IMR-90 (cell line): ENCODE measurements at regions not wholly inside any gene's neighbourhood (a gene's known extent, or its start where the extent isn't known, plus 50 kb on each side); places are given as distances from the start of the nearest gene placed in this dataset.

ENCODE experiments used
- ATAC-seq: fragments of 200-7000 bp; cut with Tn5 transposase; 2 replicates; pipeline ENCODE4 v1.9.1; 2020; ENCODE audit warnings: low read depth, mild to moderate bottlenecking, moderate library complexity
- BruUV-seq: library from RNA; stranded (reverse); fragments of 400-500 nt; replicated peaks from 2 replicates; lab custom pipeline; 2021; lab: Mats Ljungman, UMichigan
- CTCF ChIA-PET: fragments of 300-600 bp; formaldehyde crosslinking; extraction: SDS; loops from one replicate; lab custom pipeline; 2021; ENCODE audit warnings: antibody characterized with exemption; lab: Yijun Ruan, JAX
- POLR2A ChIA-PET: fragments of 300-600 bp; sonication (Branson Sonifier 250); formaldehyde crosslinking; loops from one replicate; lab custom pipeline; 2022; ENCODE audit warnings: antibody characterized with exemption; ENCODE audit not compliant: unreplicated experiment; lab: Charles Lee
- DNase-seq: peaks from one replicate; pipeline ENCODE4 v3.0.0; 2013
- H2AFZ ChIP-seq: replicated peaks from 2 replicates; pipeline ENCODE3; 2013; ENCODE audit warnings: low read length, mild to moderate bottlenecking; ENCODE audit not compliant: poor library complexity
- H2AK5ac ChIP-seq: 2 replicates; pipeline ENCODE4 v1.6.1; 2013; ENCODE audit warnings: low read depth, low read length, inconsistent platforms
- H2AK9ac ChIP-seq: replicated peaks from 2 replicates; pipeline ENCODE3; 2013; ENCODE audit warnings: mild to moderate bottlenecking, low read depth, low read length, moderate library complexity; ENCODE audit not compliant: poor library complexity
- H2BK120ac ChIP-seq: 2 replicates; pipeline ENCODE4 v1.6.1; 2013; ENCODE audit warnings: low read depth, low read length, inconsistent platforms
- H2BK15ac ChIP-seq: 3 replicates; pipeline ENCODE4 v1.6.1; 2013; ENCODE audit warnings: low read depth, low read length, inconsistent platforms
- H2BK20ac ChIP-seq: 2 replicates; pipeline ENCODE4 v1.6.1; 2013; ENCODE audit warnings: low read depth, mild to moderate bottlenecking, inconsistent platforms, low read length, moderate library complexity
- H2BK5ac ChIP-seq: 2 replicates; pipeline ENCODE4 v1.6.1; 2013; ENCODE audit warnings: mild to moderate bottlenecking, low read depth, low read length, inconsistent platforms; ENCODE audit not compliant: poor library complexity, severe bottlenecking
- H3K14ac ChIP-seq: replicated peaks from 2 replicates; pipeline ENCODE4 v1.6.1; 2013; ENCODE audit warnings: low read depth, low read length, inconsistent platforms
- H3K18ac ChIP-seq: 2 replicates; pipeline ENCODE4 v1.6.1; 2013; ENCODE audit warnings: low read depth, low read length, control low read depth
- H3K23ac ChIP-seq: 2 replicates; pipeline ENCODE4 v1.6.1; 2013; ENCODE audit warnings: low read depth, low read length, inconsistent platforms
- H3K27ac ChIP-seq: 2 replicates; pipeline ENCODE4 v1.5.1; 2013; ENCODE audit warnings: mild to moderate bottlenecking, control low read depth, low read length; ENCODE audit not compliant: insufficient read depth
- H3K27me3 ChIP-seq: 2 replicates; pipeline ENCODE4 v1.6.1; 2013; ENCODE audit warnings: low read length; ENCODE audit not compliant: control insufficient read depth, insufficient read depth
- H3K36me3 ChIP-seq: 2 replicates; pipeline ENCODE4 v1.6.1; 2013; ENCODE audit warnings: low read length, mixed read lengths; ENCODE audit not compliant: control insufficient read depth, insufficient read depth
- H3K4ac ChIP-seq: 2 replicates; pipeline ENCODE4 v1.6.1; 2013; ENCODE audit warnings: low read depth, low read length, inconsistent platforms
- H3K4me1 ChIP-seq: 2 replicates; pipeline ENCODE4 v1.6.1; 2013; ENCODE audit warnings: low read length, mixed read lengths; ENCODE audit not compliant: control insufficient read depth, insufficient read depth
- H3K4me2 ChIP-seq: 2 replicates; pipeline ENCODE4 v1.6.1; 2013; ENCODE audit warnings: low read depth, mild to moderate bottlenecking, control low read depth, low read length, moderate library complexity
- H3K4me3 ChIP-seq: 2 replicates; pipeline ENCODE4 v1.5.1; 2013; ENCODE audit warnings: low read depth, mild to moderate bottlenecking, control low read depth, low read length, moderate library complexity; ENCODE audit not compliant: insufficient read depth
- H3K56ac ChIP-seq: 2 replicates; pipeline ENCODE4 v1.6.1; 2013; ENCODE audit warnings: low read length, inconsistent platforms; ENCODE audit not compliant: insufficient read depth; ENCODE audit errors: extremely low read depth
- H3K79me1 ChIP-seq, 2 experiments: 2 replicates each; pipeline ENCODE4 v1.6.1; 2013; ENCODE audit warnings: low read length in 2 of 2, inconsistent platforms in 1 of 2, low read depth in 1 of 2
- H3K9ac ChIP-seq: 2 replicates; pipeline ENCODE4 v1.6.1; 2013; ENCODE audit warnings: low read depth, low read length, control low read depth
- H3K9me1 ChIP-seq: 2 replicates; pipeline ENCODE4 v1.6.1; 2013; ENCODE audit warnings: low read length, inconsistent platforms; ENCODE audit not compliant: insufficient read depth
- H3K9me3 ChIP-seq: 2 replicates; pipeline ENCODE4 v1.6.1; 2013; ENCODE audit warnings: low read length; ENCODE audit not compliant: control insufficient read depth, insufficient read depth
- H4K20me1 ChIP-seq: 2 replicates; pipeline ENCODE4 v1.6.1; 2013; ENCODE audit warnings: low read length, inconsistent platforms; ENCODE audit not compliant: insufficient read depth
- H4K5ac ChIP-seq: 2 replicates; pipeline ENCODE4 v1.6.1; 2013; ENCODE audit warnings: mild to moderate bottlenecking, low read depth, low read length, control low read depth
- H4K8ac ChIP-seq, 2 experiments: 2 replicates each; pipeline ENCODE4 v1.6.1; 2013; ENCODE audit warnings: low read depth in 2 of 2, low read length in 2 of 2, control low read depth in 1 of 2, inconsistent platforms in 1 of 2
- H4K91ac ChIP-seq: 2 replicates; pipeline ENCODE4 v1.6.1; 2013; ENCODE audit warnings: low read depth, low read length, inconsistent platforms; ENCODE audit not compliant: insufficient read depth
- BHLHE40 ChIP-seq: fragments of 150-350 bp; IDR thresholded peaks from 2 replicates; pipeline ENCODE4 v1.6.1; 2016; ENCODE audit warnings: mild to moderate bottlenecking, low read depth, low read length
- ELK1 ChIP-seq: fragments of 150-350 bp; IDR thresholded peaks from 2 replicates; pipeline ENCODE4 v1.6.1; 2016; ENCODE audit warnings: low read depth, mild to moderate bottlenecking, low read length, moderate library complexity, borderline replicate concordance
- MAFK ChIP-seq: IDR thresholded peaks from 2 replicates; pipeline ENCODE4 v1.6.1; 2012; ENCODE audit warnings: low read depth, low read length, improper control_type of control experiment
- RAD21 ChIP-seq: IDR thresholded peaks from 2 replicates; pipeline ENCODE4 v1.6.1; 2012; ENCODE audit warnings: low read length, improper control_type of control experiment
- WGBS, 2 experiments: methylation state at CpG; one replicate each; pipeline versions ENCODE4 v1.1.5 to v1.1.7; 2013; ENCODE audit warnings: missing lambda C conversion rate in 2 of 2; ENCODE audit not compliant: insufficient read length in 1 of 2; ENCODE audit errors: extremely low coverage in 2 of 2; 5-methylcytosine and 5-hydroxymethylcytosine counted together
- dilution Hi-C: fragments of 300-500 bp; cut with HindIII; formaldehyde crosslinking; loops from one replicate; pipeline ENCODE4 v1.14.3; 2018; ENCODE audit warnings: low sequenced_read_pairs; ENCODE audit not compliant: unreplicated experiment
- in situ Hi-C: fragments of 300-500 bp; cut with MboI; formaldehyde crosslinking; loops from 3 replicates; pipeline ENCODE4 v1.14.3; 2019; ENCODE audit warnings: low sequenced_read_pairs, inconsistent platforms, mixed read lengths
- intact Hi-C: fragments of 100-400 bp; cut with micrococcal nuclease; formaldehyde crosslinking; loops from 2 replicates; pipeline ENCODE4 v1.10.0; 2022

GRCh38 chr1:34452451-34452850, 275.7 kb downstream of the C1orf94 start:
- Histone ChIP-seq H3K4me3 (no peak overlapping the region), H3K18ac (no peak overlapping the region), H4K5ac (no peak overlapping the region), H2BK120ac (no peak overlapping the region), H4K8ac (no peak overlapping the region), H2BK20ac (no peak overlapping the region), H2AK5ac (no peak overlapping the region), H3K27me3 (no peaks in the 10 kb centered on the region), H3K23ac (no peak overlapping the region), H3K36me3 (no peaks in the 10 kb centered on the region), H2AK9ac (no peak overlapping the region), H3K9ac (no peak overlapping the region), H3K9me3 (peaks cover 42% of the 10 kb centered on the region), H3K4ac (no peak overlapping the region), H3K56ac (no peak overlapping the region), H4K20me1 (no peaks in the 10 kb centered on the region), H3K14ac (no peak overlapping the region), H3K27ac (no peak overlapping the region), H3K79me1 (no peaks in the 10 kb centered on the region), H3K9me1 (no peaks in the 10 kb centered on the region), H2BK15ac (no peak overlapping the region), H4K91ac (no peak overlapping the region), H3K4me1 (no peaks in the 10 kb centered on the region), H2AFZ (no peak overlapping the region), H2BK5ac (no peak overlapping the region), H3K4me2 (no peak overlapping the region)
- ATAC-seq (no peak), DNase-seq (no peak)
- BruUV-seq: no TSS peak
- dilution Hi-C loops: no loop called here
- POLR2A ChIA-PET: no interaction called here
- TF ChIP-seq ELK1: no peak
- no peak for TF ChIP-seq BHLHE40
- no peak for TF ChIP-seq RAD21
- no peak for TF ChIP-seq MAFK
- CTCF ChIA-PET: no interaction called here
- intact Hi-C loops: no loop called here
- WGBS, 2 experiments: no CpG with 5 or more reads among the region's 2 CpGs
- in situ Hi-C loops: no loop called here
